Islet of Langerhans (tissue), 1 donor: ENCODE measurements at regions not wholly inside any gene's neighbourhood (a gene's known extent, or its start where the extent isn't known, plus 50 kb on each side); places are given as distances from the start of the nearest gene placed in this dataset.
"Not testable (repeated sequence)": the region's sequence is repeated elsewhere in the genome, so short reads cannot be mapped to it uniquely, and the experiment has no call there.

Experiments
- FAIRE-seq: peaks from one replicate; lab custom pipeline; 2011; peaks lifted over from hg19 to GRCh38; lab: Jason Lieb, UNC

- no peak for FAIRE-seq
Measured at GRCh38 chrX:9388450-9388849, 76.4 kb upstream of the TBL1X start.

- FAIRE-seq = no peak
Measured at GRCh38 chrX:9390121-9390520, 74.7 kb upstream of the TBL1X start.

- FAIRE-seq = no peak
Measured at GRCh38 chrX:9390693-9391368, 74.0 kb upstream of the TBL1X start.

GRCh38 chrX:9392445-9392844 lies 72.4 kb upstream of the TBL1X start:
- no peak for FAIRE-seq

- FAIRE-seq = no peak
Measured at GRCh38 chrX:9393571-9393970, 71.3 kb upstream of the TBL1X start.

- no peak for FAIRE-seq
Measured at GRCh38 chrX:9394212-9394611, 70.6 kb upstream of the TBL1X start.

GRCh38 chrX:9396930-9397329 lies 67.9 kb upstream of the TBL1X start:
- no peak for FAIRE-seq

- no peak for FAIRE-seq
Measured at GRCh38 chrX:9401051-9401450, 63.8 kb upstream of the TBL1X start.

- FAIRE-seq = no peak
Measured at GRCh38 chrX:9403374-9403773, 61.5 kb upstream of the TBL1X start.

GRCh38 chrX:9405635-9406034 lies 59.2 kb upstream of the TBL1X start:
- not testable (repeated sequence) for FAIRE-seq

GRCh38 chrX:9410889-9411288 lies 54.0 kb upstream of the TBL1X start:
- not testable (repeated sequence) for FAIRE-seq

- not testable (repeated sequence) for FAIRE-seq
Measured at GRCh38 chrX:9411682-9412081, 53.2 kb upstream of the TBL1X start.

- no peak for FAIRE-seq
Measured at GRCh38 chrX:9414416-9414815, 50.4 kb upstream of the TBL1X start.
